Fibroblast of lung (primary cell): ENCODE measurements at regions not wholly inside any gene's neighbourhood (a gene's known extent, or its start where the extent isn't known, plus 50 kb on each side); places are given as distances from the start of the nearest gene placed in this dataset.
"Not testable (repeated sequence)": the region's sequence is repeated elsewhere in the genome, so short reads cannot be mapped to it uniquely, and the experiment has no call there.

ENCODE experiments used
- DNase-seq, 2 donors: peaks; one replicate each; pipeline versions ENCODE4 v3.0.0 to v3.0.0-alpha.2; 2010; ENCODE audit warnings: low read depth in 2 of 2
- H2AFZ ChIP-seq: 2 replicates; pipeline ENCODE4 v1.5.1; 2012; ENCODE audit warnings: low read length, control low read depth, inconsistent platforms
- H3K27ac ChIP-seq: 2 replicates; pipeline ENCODE4 v1.5.1; 2011; ENCODE audit warnings: low read length, control low read depth; ENCODE audit not compliant: insufficient read depth
- H3K27me3 ChIP-seq: 2 replicates; pipeline ENCODE4 v1.5.1; 2011; ENCODE audit warnings: mild to moderate bottlenecking, low read length; ENCODE audit not compliant: control insufficient read depth, insufficient read depth
- H3K36me3 ChIP-seq: 2 replicates; pipeline ENCODE4 v1.5.1; 2011; ENCODE audit warnings: low read length; ENCODE audit not compliant: control insufficient read depth, insufficient read depth
- H3K4me1 ChIP-seq: 2 replicates; pipeline ENCODE4 v1.5.1; 2011; ENCODE audit warnings: low read length; ENCODE audit not compliant: control insufficient read depth, insufficient read depth; ENCODE audit errors: extremely low read depth
- H3K4me2 ChIP-seq: 2 replicates; pipeline ENCODE4 v1.5.1; 2011; ENCODE audit warnings: low read length, control low read depth; ENCODE audit not compliant: insufficient read depth; ENCODE audit errors: extremely low read depth
- H3K4me3 ChIP-seq, 4 experiments: fragments of 200-600 bp in 1 of 4; sonication (generic) in 1 of 4; replicated peaks in 1 of 4; 2 replicates each; pipeline ENCODE4 v1.5.1; 2011 to 2016; ENCODE audit warnings: low read length in 4 of 4, low read depth in 3 of 4, mild to moderate bottlenecking in 3 of 4, control low read depth in 2 of 4, inconsistent platforms in 1 of 4, mixed read lengths in 1 of 4; ENCODE audit not compliant: insufficient read depth in 1 of 4; ENCODE audit errors: control extremely low read depth in 1 of 4
- H3K79me2 ChIP-seq: 2 replicates; pipeline ENCODE4 v1.5.1; 2012; ENCODE audit warnings: mild to moderate bottlenecking, low read length, inconsistent platforms; ENCODE audit not compliant: control insufficient read depth, insufficient read depth
- H3K9ac ChIP-seq: 2 replicates; pipeline ENCODE4 v1.5.1; 2011; ENCODE audit warnings: mild to moderate bottlenecking, low read length, control low read depth; ENCODE audit not compliant: insufficient read depth
- H3K9me3 ChIP-seq: 2 replicates; pipeline ENCODE4 v1.5.1; 2012; ENCODE audit warnings: low read depth, low read length; ENCODE audit not compliant: control insufficient read depth, insufficient read depth
- H4K20me1 ChIP-seq: 2 replicates; pipeline ENCODE4 v1.5.1; 2011; ENCODE audit warnings: low read length; ENCODE audit not compliant: control insufficient read depth, insufficient read depth; ENCODE audit errors: extremely low read depth
- CTCF ChIP-seq, 2 donors: IDR thresholded peaks in 1 of 2; conservative IDR thresholded peaks in 1 of 2; 1 replicate in 1 of 2; 2 replicates in 1 of 2; pipeline ENCODE4 v1.5.1; 2011 to 2012; ENCODE audit warnings: low read length in 2 of 2, control low read depth in 1 of 2, inconsistent platforms in 1 of 2, low read depth in 1 of 2, mild to moderate bottlenecking in 1 of 2
- EZH2 ChIP-seq: IDR thresholded peaks from 2 replicates; pipeline ENCODE4 v1.5.1; 2012; ENCODE audit warnings: low read length, control low read depth, mild to moderate bottlenecking; ENCODE audit errors: missing control alignments

- Histone ChIP-seq H3K9me3 (no peaks in the 10 kb centered on the region), H3K79me2 (no peaks in the 10 kb centered on the region), H3K27me3 (no peaks in the 10 kb centered on the region), H3K4me2 (no peak overlapping the region), H3K4me3 (no peak overlapping the region), H3K9ac (no peak overlapping the region), H3K36me3 (no peaks in the 10 kb centered on the region), H3K27ac (no peak overlapping the region), H2AFZ (no peak overlapping the region), H4K20me1 (no peaks in the 10 kb centered on the region), H3K4me1 (no peaks in the 10 kb centered on the region)
- TF ChIP-seq EZH2 (no peak), CTCF (conservative IDR thresholded peaks at IDR 0.05 in 1 of 2, IDR thresholded peaks at IDR 0.05 in 1 of 2; ENCODE audit: low read depth in 1 of 2, low read length in 2 of 2) (no peak)
- DNase-seq = no peak
These were observed 189.3 kb downstream of the EDEM1 start for GRCh38 chr3:5376761-5377160.

GRCh38 chr3:5379266-5379665, 191.8 kb downstream of the EDEM1 start:
- not testable (repeated sequence) for H3K27me3 ChIP-seq, H3K9me3 ChIP-seq, H3K4me2 ChIP-seq, H3K79me2 ChIP-seq, H3K4me3 ChIP-seq, H3K4me1 ChIP-seq, H3K27ac ChIP-seq, H3K9ac ChIP-seq, H2AFZ ChIP-seq, H3K36me3 ChIP-seq, DNase-seq, H4K20me1 ChIP-seq

GRCh38 chr3:5383486-5384263, 196.2 kb downstream of the EDEM1 start:
- not testable (repeated sequence) for H3K27me3 ChIP-seq, H3K4me3 ChIP-seq, H3K79me2 ChIP-seq, H2AFZ ChIP-seq, H3K36me3 ChIP-seq, H3K9me3 ChIP-seq, H3K27ac ChIP-seq, DNase-seq, H4K20me1 ChIP-seq, H3K4me1 ChIP-seq, H3K4me2 ChIP-seq, H3K9ac ChIP-seq

- Histone ChIP-seq H3K9ac (no peak overlapping the region), H3K79me2 (no peaks in the 10 kb centered on the region), H3K36me3 (no peaks in the 10 kb centered on the region), H3K4me1 (no peaks in the 10 kb centered on the region), H3K27me3 (no peaks in the 10 kb centered on the region), H3K27ac (no peak overlapping the region), H4K20me1 (no peaks in the 10 kb centered on the region), H3K4me3 (no peak overlapping the region), H2AFZ (no peak overlapping the region), H3K4me2 (no peak overlapping the region), H3K9me3 (no peaks in the 10 kb centered on the region)
- DNase-seq = no peak
- TF ChIP-seq CTCF (conservative IDR thresholded peaks at IDR 0.05 in 1 of 2, IDR thresholded peaks at IDR 0.05 in 1 of 2; ENCODE audit: low read depth in 1 of 2, low read length in 2 of 2) = no peak
- TF ChIP-seq EZH2 = no peak
These were observed 197.2 kb downstream of the EDEM1 start for GRCh38 chr3:5384557-5385236.
